GM18519 (cell line): ENCODE measurements at regions not wholly inside any gene's neighbourhood (a gene's known extent, or its start where the extent isn't known, plus 50 kb on each side); places are given as distances from the start of the nearest gene placed in this dataset.

Experiments used
- ATAC-seq: cut with Tn5 transposase; IDR thresholded peaks from one replicate; pipeline ENCODE4 v1.9.1; 2021; ENCODE audit warnings: mild to moderate bottlenecking, moderate library complexity; ENCODE audit not compliant: unreplicated experiment, low FRiP score

DNA sequence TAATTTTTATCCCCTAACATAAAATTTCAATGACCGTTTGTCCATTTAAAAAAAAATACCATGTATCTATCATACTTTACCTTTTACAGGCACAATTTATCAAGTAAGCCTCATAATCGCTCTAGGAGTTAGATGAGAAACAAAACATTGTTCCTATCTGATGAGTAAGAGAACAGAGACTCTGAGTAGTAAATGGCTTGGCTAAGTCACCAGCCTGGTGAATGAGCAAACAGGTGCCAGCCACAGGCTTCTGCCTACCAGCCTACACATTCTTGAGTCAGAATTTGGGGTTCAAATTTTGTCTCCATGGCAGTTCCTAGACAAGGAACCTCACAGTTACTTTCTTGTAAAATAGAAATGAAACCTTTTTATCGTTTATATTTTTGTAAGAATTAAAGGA, 235.4 kb downstream of the HGF start:
- ATAC-seq = no peak

- no peak for ATAC-seq
Measured at GRCh38 chr7:81533931-81534330, 235.9 kb downstream of the HGF start.

DNA sequence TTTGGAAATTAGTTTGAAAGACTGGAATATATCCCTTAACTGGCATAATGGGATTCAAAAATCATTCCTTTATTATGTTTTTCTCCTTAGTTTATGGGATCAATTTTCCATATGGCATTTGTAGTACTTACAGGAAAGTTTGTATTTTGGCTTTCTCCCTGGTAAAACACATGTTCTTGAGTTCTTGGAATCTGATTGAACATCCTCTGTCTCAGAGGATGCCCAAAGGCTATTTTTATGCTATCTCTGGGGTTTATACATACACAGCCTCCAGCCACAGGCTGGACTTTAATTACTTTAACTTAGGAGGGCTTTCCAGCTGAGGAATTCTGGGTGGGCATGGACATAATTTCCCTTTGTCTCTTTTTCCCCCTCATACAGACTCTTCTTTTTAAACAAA, 236.4 kb downstream of the HGF start:
- ATAC-seq = no peak

DNA sequence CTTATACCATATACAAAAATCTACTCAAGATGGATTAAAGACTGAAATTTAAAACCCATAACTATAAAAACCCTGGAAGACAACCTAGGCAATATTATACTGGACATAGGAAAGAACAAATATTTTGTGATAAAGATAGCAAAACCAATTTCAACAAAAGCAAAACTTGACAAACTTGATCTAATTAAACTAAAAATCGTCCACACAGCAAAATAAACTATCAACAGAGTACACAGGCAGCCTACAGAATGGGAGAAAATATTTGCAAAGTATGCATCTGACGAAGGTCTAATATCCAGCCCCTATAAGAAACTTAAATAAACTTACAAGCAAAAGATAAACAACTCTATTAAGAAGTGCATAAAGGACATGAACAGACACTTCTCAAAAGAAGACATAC, 240.1 kb downstream of the HGF start:
- ATAC-seq = no peak

- ATAC-seq = no peak
Measured at GRCh38 chr7:81527651-81528050, 242.2 kb downstream of the HGF start.

DNA sequence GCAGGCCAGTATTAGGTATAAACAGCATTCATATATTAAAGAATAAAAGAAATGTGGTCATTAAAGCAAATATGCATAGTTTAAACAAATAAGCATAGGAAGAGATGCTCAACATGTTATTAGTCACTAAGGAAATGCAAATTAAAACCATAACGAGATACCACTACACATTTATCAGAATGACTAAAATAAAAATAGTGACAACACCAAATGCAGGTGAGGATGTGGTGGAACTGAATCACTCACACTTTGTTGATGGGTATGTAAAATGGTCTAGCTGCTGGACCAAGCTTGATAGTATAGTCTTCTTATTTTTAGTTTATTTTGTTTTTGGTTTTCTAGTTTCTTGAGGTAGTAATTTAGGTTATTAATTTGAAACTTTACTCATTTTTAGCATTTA, 242.9 kb downstream of the HGF start:
- ATAC-seq = no peak

DNA sequence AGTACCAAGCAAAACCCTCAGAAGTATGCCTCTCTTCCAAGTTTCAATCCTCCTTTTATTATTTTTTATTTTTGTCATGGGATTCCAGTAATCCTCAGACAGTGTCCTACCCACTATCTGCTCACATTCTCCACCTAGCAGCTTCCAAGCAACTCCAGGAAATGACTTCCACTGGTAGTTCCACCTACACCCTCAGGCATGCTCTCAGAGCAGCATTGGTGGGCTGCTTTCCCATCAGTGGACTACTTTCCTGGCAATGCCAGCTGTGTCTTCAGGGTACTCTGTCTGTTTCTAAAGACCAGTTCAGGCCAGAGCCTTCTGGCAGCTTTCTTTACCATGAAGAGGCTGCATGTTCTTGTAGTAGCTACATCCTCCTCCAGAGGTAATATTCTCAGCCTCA, 244.0 kb downstream of the HGF start:
- ATAC-seq = no peak

DNA sequence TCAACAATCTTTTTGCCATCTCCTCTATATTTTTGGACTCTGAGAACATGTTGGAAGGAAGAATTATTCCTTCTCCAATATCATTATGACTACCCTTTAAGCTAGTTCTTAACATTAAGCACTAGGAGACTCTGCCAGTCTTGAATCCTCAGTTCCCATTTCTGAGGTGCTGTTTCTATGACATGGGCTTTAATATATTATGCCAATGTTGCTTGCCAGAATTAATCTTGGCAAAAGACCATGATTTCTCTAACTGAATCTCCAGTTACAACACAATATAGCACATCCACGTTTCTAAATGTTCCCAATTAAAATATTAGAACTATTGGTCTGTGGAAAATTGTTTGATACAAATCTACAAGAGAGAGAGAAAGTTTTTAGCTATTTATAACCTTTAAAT, 250.0 kb downstream of the HGF start:
- no peak for ATAC-seq

DNA sequence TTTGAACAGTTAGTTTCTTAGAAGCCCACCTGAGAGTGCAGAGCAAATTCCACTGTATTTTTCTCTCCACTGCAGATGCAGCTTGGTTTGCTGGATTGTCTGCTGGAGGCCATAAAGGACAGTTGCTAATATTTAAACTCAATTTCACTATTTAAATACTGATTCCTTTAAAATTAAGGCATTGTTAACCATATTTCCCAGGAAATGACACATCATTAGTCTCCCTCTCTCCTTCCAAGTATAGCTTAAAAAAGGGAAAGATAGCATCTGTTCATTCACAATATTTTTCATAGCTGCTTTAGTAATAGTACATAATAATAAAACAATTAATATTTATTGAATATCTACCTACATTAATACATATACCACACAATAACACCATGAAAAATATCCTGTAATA, 252.9 kb downstream of the HGF start:
- no peak for ATAC-seq

- no peak for ATAC-seq
Measured at GRCh38 chr7:81515009-81515408, 254.8 kb downstream of the HGF start.

DNA sequence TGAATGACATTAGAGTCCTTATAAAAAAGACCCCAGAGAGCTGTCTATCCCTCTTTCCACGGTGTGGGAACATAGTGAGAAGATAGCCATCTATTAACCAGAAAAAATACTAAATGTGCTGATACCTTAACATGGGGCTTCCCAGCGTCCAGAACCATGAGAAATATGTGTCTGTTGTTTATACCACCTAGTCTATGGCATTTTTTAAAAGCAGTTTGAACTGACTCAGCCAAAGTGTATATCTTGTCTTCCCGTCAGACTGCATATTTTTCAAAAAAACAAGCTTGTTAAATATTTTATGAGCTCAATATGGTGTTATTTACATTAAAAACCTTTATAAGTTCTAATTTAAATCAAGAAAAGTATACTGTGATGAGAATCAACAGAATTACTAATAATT, 255.3 kb downstream of the HGF start:
- ATAC-seq = no peak

DNA sequence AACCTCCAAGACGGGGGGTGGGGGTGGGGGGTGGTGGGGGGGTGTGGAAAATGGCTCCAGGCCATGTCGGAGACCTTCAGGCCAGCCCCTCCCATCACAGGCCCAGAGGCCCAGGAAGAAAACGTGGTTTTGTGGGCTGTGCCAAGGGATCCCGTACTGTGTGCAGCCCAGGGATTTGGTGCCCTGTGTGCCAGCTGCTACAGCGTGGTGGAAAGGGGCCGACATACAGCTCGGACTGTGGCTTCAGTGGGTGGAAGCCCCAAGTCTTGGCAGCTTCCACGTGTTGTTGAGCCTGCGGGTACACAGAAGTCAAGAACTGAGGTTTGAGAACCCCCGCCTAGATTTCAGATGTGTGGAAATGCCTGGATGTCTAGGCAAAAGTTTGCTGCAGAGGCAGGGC, 259.7 kb downstream of the HGF start:
- no peak for ATAC-seq

GRCh38 chr7:81507221-81507620, 262.6 kb downstream of the HGF start:
- no peak for ATAC-seq

- ATAC-seq = no peak
Measured at GRCh38 chr7:81506609-81507008, 263.2 kb downstream of the HGF start.

DNA sequence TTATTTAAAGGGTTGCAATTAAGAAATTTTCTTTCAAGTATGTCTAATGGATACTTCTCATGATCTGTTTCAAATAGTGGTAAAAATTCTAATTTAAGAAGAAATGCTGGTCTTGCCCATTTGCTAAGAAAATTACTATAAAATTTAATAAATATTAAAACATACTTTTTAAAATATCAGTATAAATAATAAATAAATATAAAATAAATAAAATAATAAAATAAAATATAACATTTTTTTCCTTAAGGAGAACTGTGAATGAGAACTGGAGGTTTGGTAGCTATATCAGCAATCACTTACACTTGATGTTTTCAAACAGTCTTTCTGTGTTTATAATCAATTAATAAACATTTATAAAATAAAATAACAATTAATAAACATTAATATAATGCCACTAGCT, 266.1 kb downstream of the HGF start:
- no peak for ATAC-seq

DNA sequence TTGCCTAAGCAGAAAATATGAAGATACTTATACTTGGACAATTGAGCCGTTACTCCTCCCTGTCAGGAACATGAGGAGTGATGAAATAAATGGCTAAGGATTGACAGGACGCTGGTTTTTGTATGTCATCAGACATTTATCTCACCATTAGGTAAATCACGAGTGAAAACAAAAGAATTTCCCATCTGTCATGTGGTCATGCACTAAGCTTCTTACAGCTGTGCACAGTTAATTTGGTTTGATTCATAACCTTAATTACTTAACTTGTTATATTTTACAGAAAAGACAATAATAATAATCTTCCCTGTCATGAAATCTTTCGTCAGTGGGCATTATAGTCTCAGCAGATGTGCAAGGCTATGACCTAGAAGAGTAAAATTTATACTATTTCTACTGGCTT, 266.5 kb downstream of the HGF start:
- no peak for ATAC-seq

GRCh38 chr7:81501220-81501619, 268.6 kb downstream of the HGF start:
- no peak for ATAC-seq

GRCh38 chr7:81500631-81501030, 269.2 kb downstream of the HGF start:
- ATAC-seq = no peak

DNA sequence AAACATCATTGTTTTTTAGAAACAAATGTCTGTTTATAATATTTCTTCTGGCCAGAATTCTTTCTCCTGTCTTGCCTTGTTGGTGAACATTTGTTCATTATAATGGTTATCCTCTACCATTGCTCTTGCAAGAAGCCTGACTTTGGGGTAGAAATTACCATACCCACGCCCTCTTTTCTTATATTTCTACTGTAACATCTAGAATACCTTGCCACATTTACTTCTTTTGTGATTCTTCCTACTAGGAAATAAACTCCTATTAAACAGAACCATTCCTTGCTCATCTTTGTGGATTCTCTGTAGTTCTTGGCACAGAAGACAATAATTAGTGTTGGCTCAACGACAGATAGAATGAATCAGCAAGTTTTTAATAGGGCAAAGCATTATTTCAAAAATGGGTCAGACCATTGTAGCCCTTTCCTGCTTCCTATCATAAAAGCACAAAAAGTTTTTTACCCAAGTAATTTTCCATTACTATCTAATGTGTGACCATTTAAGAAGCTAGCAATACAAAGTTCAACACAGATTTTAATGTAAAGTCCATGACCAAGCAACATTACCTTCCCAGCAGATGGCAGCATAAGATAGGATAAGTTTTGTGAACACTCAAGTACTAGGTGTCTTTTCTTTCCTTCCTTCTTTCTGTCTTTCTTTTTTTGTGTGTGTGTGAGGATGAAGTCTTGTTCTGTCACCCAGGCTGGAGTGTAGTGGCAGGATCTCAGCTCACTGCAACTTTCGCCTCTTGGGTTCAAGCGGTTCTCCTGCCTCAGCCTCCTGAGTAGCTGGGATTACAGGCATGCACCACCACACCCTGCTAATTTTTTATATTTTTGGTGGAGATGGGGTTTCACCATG, 270.4 kb downstream of the HGF start:
- no peak for ATAC-seq

- no peak for ATAC-seq
Measured at GRCh38 chr7:81498176-81498575, 271.7 kb downstream of the HGF start.

- no peak for ATAC-seq
Measured at GRCh38 chr7:81492910-81493309, 276.9 kb downstream of the HGF start.

DNA sequence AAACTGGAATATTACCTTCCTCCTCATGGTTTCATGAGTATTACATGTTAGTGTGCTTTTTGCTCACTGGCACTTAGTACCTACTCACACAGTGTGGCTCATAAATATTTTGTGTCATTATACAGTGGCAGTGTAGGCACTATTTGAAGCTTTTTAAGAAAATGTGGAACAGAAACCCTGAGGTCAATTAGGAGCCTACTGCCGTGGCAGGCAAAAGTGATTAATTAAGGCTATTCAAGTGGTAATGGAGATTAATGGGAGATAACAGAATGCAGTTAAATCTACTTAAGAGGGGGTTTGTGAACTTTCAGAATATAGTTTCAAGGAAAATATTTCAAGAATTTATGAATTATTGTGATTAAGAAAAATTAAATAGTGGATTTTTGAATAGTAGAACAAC, 277.6 kb downstream of the HGF start:
- ATAC-seq = no peak

- ATAC-seq = no peak
Measured at GRCh38 chr7:81491573-81491972, 278.3 kb downstream of the HGF start.
